RWPE1 (cell line): ENCODE measurements at regions not wholly inside any gene's neighbourhood (a gene's known extent, or its start where the extent isn't known, plus 50 kb on each side); places are given as distances from the start of the nearest gene placed in this dataset.

ENCODE experiments used
- CTCF ChIA-PET: fragments of 350-600 bp; sonication (Branson Sonifier 250); formaldehyde crosslinking; extraction: SDS; loops from one replicate; lab custom pipeline; 2021; lab: Yijun Ruan, JAX
- POLR2A ChIA-PET: fragments of 400-600 bp; formaldehyde crosslinking; extraction: SDS; loops from one replicate; lab custom pipeline; 2020; ENCODE audit warnings: antibody characterized with exemption; ENCODE audit not compliant: low non-redundant PET; lab: Yijun Ruan, JAX
- DNase-seq: peaks from one replicate; pipeline ENCODE4 v3.0.0; 2012; ENCODE audit warnings: low spot score
- H3K27ac ChIP-seq: fragments of 450-650 bp; 2 replicates; pipeline ENCODE4 v1.5.1; 2017
- TF ChIP-seq, protein P1 (sequence below): fragments of 450-650 bp; conservative IDR thresholded peaks from 2 replicates; pipeline ENCODE4 v1.5.1; 2017; ENCODE audit warnings: low read depth, mild to moderate bottlenecking

DNA sequence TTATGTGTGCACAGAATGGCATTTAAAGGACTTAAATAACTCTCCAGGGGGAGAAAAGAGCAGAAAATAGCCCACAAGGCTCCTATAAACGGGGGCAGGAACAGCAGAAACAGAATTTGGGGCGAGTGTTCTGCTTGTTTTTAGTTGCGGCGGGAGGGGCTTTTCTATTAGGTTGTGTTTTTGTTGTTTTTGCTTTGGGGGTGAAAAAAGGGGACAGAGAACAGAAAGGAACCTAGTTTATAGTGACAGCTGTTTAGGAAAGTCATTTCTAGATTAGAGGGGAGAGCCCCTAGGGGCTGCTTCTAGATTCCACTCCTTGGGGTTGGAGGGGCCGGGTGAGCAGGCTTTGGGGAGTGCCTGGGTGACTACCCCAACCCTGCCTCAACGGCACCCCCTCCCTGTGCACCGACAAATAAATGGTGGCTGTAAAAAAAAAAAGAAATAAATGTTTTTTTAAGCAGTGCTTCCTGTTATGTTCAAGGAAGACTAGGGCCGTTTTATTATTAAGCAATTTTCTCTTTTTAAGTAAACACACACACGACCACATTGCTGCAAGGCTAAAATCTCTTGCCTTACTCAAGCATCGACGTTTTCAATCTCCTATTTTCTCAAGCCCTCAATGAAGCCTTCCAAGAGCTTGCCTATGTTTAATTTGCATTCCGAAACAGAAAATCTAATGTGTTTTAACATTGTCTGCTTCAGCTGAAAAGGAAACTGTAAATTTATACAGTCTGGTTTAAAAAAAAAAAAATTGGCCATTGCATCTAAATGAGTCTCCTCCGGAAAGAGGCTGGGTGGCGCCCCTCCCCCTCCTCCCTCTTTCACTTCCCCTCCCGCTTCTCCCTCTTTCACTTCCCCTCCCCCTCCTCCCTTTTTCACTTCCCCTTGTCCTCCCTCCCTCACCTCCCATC lies 123.3 kb upstream of the TBL1X start:
- ChIA-PET CTCF (no interaction called here), POLR2A (no interaction called here)
- TF ChIP-seq, protein P1, sequence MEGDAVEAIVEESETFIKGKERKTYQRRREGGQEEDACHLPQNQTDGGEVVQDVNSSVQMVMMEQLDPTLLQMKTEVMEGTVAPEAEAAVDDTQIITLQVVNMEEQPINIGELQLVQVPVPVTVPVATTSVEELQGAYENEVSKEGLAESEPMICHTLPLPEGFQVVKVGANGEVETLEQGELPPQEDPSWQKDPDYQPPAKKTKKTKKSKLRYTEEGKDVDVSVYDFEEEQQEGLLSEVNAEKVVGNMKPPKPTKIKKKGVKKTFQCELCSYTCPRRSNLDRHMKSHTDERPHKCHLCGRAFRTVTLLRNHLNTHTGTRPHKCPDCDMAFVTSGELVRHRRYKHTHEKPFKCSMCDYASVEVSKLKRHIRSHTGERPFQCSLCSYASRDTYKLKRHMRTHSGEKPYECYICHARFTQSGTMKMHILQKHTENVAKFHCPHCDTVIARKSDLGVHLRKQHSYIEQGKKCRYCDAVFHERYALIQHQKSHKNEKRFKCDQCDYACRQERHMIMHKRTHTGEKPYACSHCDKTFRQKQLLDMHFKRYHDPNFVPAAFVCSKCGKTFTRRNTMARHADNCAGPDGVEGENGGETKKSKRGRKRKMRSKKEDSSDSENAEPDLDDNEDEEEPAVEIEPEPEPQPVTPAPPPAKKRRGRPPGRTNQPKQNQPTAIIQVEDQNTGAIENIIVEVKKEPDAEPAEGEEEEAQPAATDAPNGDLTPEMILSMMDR = no peak
- H3K27ac ChIP-seq = peak overlapping the region; percentile 52
- no peak for DNase-seq

DNA sequence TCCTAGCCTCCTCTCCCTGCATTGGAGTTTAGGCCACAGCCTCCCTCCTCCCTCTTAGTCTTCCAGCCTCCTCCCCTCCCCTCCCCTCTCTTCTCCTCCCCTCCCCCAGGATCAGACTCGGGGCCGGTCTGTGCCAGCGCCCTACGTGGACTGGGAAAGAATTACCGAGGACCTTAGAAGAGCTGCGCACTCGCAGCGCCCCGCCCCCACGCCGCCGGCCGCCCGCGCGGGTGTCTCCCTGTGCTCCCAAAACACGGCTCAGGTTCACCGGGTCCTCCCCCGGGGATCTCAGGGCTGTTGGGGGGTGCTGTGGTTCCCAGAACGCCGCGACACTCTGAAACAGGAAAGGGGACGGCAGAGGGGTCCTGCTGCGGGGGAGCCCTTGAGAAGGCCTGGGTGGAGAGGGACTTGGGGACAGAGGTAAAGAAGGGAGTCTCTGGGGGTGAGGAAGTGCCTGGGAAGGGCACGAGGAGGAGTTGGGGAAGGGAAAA lies 122.3 kb upstream of the TBL1X start:
- peak; percentile 51 for DNase-seq
- ChIA-PET CTCF (no interaction called here), POLR2A (no interaction called here)
- TF ChIP-seq, protein P1 = no peak
- no peak overlapping the region for H3K27ac ChIP-seq

DNA sequence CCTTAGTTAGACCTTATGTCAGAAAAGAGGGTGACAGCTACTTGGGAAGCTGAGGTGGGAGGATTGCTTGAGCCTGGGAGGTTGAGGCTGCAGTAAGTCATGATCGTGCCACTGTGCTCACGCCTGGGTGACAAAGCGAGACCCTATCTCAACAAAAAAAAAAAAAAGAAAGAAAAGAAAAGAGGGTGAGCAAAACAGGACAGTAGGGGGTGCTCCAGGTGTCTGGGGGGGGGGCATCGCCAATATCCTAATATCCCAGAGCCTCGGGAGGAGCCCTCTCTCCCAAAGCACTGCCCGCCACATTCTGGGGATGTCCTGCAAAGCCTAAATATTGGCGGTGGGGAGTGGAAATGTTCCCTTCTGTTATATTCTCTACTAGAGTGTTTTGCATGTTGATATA lies 120.9 kb upstream of the TBL1X start:
- H3K27ac ChIP-seq = no peak overlapping the region

DNA sequence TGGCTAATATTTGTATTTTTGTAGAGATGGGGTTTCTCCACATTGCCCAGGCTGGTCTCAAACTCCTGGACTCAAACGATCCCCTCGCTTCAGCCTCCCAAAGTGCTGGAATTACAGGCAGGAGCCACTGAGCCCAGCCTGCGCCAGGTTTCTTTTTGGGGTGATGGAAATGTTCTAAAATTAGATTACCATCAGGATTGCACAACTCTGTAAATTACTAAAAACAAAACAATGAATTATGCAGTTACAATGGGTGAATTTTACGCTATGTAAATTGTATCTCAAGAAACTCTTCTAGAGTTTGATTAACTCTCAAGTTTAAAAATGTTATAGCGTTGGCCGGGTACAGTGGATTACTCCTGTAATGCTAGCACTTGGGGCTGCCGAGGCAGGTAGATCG lies 118.9 kb upstream of the TBL1X start:
- H3K27ac ChIP-seq = no peak overlapping the region
- no peak for DNase-seq
- ChIA-PET CTCF (no interaction called here), POLR2A (no interaction called here)
- TF ChIP-seq, protein P1 = no peak

More for the DNA sequence above, 120.9 kb upstream of the TBL1X start:
- TF ChIP-seq, protein P1 = no peak
- CTCF ChIA-PET = interaction anchor here (0.6 kb wide), 1 partner anchor 184 kb away, joined by 3 read pairs; no protein-coding TSS in a partner anchor
- POLR2A ChIA-PET = no interaction called here
- no peak for DNase-seq

DNA sequence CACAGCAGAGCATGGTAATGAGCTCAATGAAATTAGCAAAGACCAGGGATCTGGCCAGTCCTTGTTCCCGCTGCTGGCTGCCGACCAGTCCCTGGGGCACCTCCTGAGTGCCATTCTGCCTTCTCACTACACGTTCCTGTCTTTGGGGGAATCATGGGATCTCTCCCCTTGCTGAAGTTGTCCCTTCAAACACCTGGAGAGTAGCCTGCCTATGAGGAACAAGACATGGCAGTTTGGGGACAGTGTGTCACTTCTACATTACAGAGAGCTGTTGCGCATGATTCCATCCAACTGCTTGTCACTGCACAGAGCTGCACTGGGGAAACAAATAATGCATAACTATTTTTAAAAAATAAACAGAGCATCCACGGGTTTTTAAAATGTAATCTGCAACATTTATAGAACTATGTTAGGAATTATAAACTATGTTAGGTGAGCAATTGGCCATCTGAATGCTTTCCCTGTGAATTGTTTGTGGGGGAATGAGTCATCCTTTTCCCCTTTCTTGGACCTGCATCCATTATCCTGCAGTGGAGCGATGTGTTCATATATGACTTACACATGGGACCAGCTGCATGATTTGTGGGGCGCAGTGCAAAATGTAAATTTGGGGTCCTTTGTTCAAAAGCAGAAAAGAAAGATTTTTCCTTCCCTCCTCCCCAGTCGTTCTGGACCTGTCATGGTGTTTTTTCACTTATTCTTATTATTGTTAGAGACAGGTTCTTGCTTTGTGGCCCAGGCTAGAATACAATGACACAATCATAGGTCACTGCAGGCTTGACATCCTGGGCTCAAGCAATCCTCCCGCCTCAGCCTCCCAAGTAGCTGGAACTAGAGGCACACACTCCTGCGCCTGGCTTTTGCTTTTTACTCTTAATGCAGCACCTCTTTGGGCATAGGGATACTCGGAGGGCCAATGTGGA lies 115.0 kb upstream of the TBL1X start:
- POLR2A ChIA-PET = no interaction called here
- peak; percentile 21 for DNase-seq

More for the DNA sequence above, 115.0 kb upstream of the TBL1X start:
- TF ChIP-seq, protein P1 = no peak
- no peak overlapping the region for H3K27ac ChIP-seq
- CTCF ChIA-PET = no interaction called here
